Lower leg skin (tissue), 4 donors: ENCODE measurements at regions not wholly inside any gene's neighbourhood (a gene's known extent, or its start where the extent isn't known, plus 50 kb on each side); places are given as distances from the start of the nearest gene placed in this dataset.

Experiments used
- DNase-seq, 2 donors: peaks; one replicate each; pipeline ENCODE4 v3.0.0-alpha.2; 2019; ENCODE audit warnings: low spot score in 2 of 2
- H3K4me3 ChIP-seq: fragments of 200-600 bp; sonication (generic); 2 replicates; pipeline ENCODE4 v1.5.1; 2017; ENCODE audit warnings: mild to moderate bottlenecking, low read depth; ENCODE audit not compliant: poor library complexity, severe bottlenecking
- POLR2A ChIP-seq, 2 donors: fragments of 450-650 bp; IDR thresholded peaks; one replicate each; pipeline ENCODE4 v1.6.1; 2016 to 2017; ENCODE audit warnings: antibody characterized with exemption in 2 of 2, mild to moderate bottlenecking in 1 of 2, moderate library complexity in 1 of 2
- WGBS, 2 donors: methylation state at CpG; one replicate each; pipeline ENCODE4 v1.1.5; 2018; 5-methylcytosine and 5-hydroxymethylcytosine counted together
- intact Hi-C: fragments of 100-400 bp; cut with DNase I; formaldehyde crosslinking; loops from one replicate; pipeline ENCODE4 v1.15.0; 2023; ENCODE audit warnings: low total_unique reads
- TF ChIP-seq, protein P1 (sequence below), 3 donors: fragments of 450-650 bp; IDR thresholded peaks; one replicate each; pipeline ENCODE4 v1.5.1; 2016; ENCODE audit warnings: antibody characterized with exemption in 3 of 3, mild to moderate bottlenecking in 3 of 3, moderate library complexity in 2 of 3

DNA sequence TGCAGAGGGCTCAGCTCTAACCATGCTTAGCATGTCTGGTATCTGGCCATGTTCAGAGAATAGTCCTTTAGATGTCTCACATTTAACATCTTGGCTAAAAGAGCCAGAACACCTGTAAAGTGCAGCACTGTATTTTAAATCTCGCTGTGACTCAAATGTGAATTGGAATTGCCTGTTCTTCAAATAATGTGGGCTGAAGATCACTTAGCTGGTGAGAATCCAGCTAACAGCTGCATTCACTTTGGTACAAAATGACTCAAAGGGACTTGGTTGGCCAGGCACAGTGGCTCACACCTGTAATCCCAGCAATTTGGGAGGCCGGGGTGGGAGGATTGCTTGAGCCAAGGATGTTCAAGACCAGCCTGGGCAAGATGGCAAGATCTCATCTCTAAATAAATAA, 63.5 kb upstream of the PLAC8 start:
- 43 to 74% methylated on average over 2 of the region's 2 CpGs for WGBS, 2 donors
- TF ChIP-seq, protein P1, sequence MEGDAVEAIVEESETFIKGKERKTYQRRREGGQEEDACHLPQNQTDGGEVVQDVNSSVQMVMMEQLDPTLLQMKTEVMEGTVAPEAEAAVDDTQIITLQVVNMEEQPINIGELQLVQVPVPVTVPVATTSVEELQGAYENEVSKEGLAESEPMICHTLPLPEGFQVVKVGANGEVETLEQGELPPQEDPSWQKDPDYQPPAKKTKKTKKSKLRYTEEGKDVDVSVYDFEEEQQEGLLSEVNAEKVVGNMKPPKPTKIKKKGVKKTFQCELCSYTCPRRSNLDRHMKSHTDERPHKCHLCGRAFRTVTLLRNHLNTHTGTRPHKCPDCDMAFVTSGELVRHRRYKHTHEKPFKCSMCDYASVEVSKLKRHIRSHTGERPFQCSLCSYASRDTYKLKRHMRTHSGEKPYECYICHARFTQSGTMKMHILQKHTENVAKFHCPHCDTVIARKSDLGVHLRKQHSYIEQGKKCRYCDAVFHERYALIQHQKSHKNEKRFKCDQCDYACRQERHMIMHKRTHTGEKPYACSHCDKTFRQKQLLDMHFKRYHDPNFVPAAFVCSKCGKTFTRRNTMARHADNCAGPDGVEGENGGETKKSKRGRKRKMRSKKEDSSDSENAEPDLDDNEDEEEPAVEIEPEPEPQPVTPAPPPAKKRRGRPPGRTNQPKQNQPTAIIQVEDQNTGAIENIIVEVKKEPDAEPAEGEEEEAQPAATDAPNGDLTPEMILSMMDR (IDR thresholded peaks at IDR 0.05): no peak
- TF ChIP-seq POLR2A (IDR thresholded peaks at IDR 0.05): no peak
- intact Hi-C loops: no loop called here
- no peak overlapping the region for H3K4me3 ChIP-seq
- no peak for DNase-seq

DNA sequence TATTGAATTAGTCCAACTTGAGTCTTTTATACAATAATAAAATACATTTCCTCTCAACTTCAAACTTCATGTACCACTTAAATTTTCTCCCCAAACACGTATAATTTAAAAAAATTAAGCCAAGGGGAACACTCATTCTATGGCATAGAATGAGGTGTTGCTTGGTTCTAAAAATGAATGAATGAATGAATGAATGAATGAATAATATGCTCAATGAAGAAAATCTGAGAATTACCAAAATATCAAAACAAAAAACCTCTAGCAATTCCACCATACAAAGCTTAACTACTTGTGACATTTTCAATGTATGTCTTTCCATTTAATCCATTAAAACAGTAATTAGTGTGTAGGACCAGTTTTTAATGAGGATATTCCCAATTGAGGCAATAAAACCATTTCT, 62.7 kb upstream of the PLAC8 start:
- no peak overlapping the region for H3K4me3 ChIP-seq
- intact Hi-C loops: no loop called here
- 0% methylated on average over 1 of the region's 1 CpG for WGBS, 2 donors
- no peak for DNase-seq
- TF ChIP-seq POLR2A (IDR thresholded peaks at IDR 0.05): no peak
- TF ChIP-seq, protein P1 (IDR thresholded peaks at IDR 0.05): no peak

DNA sequence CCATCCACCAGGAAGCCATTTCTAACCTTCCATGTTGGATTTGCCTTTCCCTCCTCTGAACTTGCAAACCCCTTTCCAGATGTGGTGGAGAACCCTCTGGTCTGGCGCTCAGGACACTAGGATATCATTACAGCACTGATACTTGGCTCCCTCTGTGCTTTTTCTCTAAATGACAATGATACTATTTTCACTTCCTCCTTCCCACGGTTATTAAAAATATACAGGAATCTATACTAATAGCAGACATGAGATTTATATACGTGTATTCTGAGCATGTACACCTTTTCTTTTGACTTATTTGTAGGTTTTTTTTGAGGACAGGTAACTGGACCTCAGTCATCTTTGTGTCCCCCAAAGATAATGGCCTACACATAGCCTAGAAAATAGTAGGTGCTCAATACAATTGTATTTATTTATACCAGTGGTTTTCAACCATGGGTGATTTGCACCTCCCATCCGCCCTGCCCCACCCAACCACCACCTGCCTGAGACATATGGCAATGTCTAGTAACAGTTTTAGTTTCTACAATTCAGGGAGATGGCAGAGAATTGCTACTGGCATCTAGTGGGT, 60.4 kb upstream of the PLAC8 start:
- no peak for DNase-seq
- intact Hi-C loops: no loop called here
- TF ChIP-seq, protein P1 (IDR thresholded peaks at IDR 0.05): no peak
- TF ChIP-seq POLR2A (IDR thresholded peaks at IDR 0.05): no peak
- no peak overlapping the region for H3K4me3 ChIP-seq
- WGBS, 2 donors: 85 to 88% methylated on average over 4 of the region's 4 CpGs

DNA sequence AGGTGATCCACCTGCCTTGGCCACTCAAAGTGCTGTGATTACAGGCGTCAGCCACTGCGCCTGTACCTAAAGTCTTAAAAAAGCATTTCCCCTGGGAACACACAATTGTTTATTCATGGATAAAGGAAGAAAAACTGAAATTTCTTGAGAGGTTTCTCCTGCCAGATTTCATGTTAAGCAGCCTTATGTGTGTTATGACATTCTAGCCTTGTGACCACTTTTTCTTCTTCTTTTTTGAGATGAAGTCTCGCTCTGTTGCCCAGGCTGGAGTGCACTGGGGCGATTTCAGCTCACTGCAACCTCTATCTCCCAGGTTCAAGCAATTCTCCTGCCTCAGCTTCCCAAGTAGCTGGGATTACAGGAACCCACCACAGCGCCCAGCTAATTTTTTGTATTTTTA, 57.8 kb upstream of the PLAC8 start:
- 90 to 91% methylated on average over 5 of the region's 5 CpGs for WGBS, 2 donors
- TF ChIP-seq, protein P1 (IDR thresholded peaks at IDR 0.05): no peak
- TF ChIP-seq POLR2A (IDR thresholded peaks at IDR 0.05): no peak
- intact Hi-C loops: no loop called here

DNA sequence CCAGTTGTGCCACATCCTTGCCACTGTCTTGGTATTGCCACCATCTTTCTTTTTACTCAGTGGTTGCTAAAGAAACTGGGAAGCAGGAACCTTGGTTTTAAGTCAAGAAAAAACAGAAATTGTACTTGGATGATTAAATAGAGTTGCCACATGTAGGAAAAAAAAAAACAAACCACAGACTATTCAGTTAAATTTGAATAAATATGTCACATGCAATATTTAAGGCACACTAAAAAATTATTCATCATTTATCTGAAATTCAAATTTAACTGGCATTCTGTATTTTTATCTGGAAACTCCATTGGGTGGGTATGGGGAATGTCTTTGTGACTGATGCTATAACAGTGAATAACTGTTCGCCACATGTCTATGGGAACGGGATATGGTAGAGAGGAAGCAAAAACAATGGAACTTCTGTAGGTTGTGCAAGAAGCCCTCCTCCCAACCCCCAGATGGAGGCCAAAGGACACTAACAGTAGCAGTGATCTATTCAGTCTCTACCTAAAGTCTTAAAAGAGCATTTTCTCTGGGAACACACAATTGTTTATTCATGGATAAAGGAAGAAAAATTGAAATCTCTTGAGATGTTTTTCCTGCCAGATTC, 57.0 kb upstream of the PLAC8 start:
- DNase-seq: no peak
- TF ChIP-seq, protein P1 (IDR thresholded peaks at IDR 0.05): no peak
- no peak for TF ChIP-seq POLR2A (IDR thresholded peaks at IDR 0.05)
- intact Hi-C loops: no loop called here

More for the DNA sequence above, 57.8 kb upstream of the PLAC8 start:
- H3K4me3 ChIP-seq: no peak overlapping the region
- DNase-seq: no peak

DNA sequence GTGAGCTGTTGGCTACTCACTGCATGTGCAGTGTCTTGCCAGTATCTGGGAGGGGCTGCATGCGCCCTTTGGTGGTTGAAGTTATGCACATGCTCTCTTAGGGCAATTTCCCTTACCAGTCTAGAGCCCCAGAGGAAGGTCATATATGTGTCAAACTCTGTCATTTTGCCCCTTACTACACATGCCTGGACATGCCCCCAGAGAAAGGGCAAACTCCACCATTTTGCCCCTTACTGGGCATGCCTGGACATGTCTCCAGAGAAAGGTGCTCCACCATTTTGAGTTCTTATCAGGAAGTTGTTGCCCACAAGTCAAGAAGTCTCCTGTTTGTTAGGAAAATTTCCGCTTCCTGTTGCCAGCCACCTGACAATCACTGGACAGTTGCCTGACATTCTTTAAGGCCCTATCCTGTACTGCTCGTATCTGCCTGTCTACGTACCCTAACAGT, 56.4 kb upstream of the PLAC8 start:
- no peak for DNase-seq
- TF ChIP-seq POLR2A (IDR thresholded peaks at IDR 0.05): no peak
- TF ChIP-seq, protein P1 (IDR thresholded peaks at IDR 0.05): no peak
- intact Hi-C loops: no loop called here
- no peak overlapping the region for H3K4me3 ChIP-seq
- WGBS, 2 donors: 60 to 61% methylated on average over 4 of the region's 4 CpGs

More for the DNA sequence above, 57.0 kb upstream of the PLAC8 start:
- H3K4me3 ChIP-seq: no peak overlapping the region
- 64 to 75% methylated on average over 2 of the region's 2 CpGs for WGBS, 2 donors
